Breast epithelium (tissue), 4 donors: ENCODE measurements at regions not wholly inside any gene's neighbourhood (a gene's known extent, or its start where the extent isn't known, plus 50 kb on each side); places are given as distances from the start of the nearest gene placed in this dataset.

Source experiments
- DNase-seq, 2 donors: peaks; one replicate each; pipeline ENCODE4 v3.0.0-alpha.2; 2019; ENCODE audit warnings: low spot score in 2 of 2
- H3K27ac ChIP-seq, 2 donors: fragments of 200-600 bp; sonication (generic) in 1 of 2; one replicate each; pipeline ENCODE4 v1.5.1; 2016 to 2019; ENCODE audit warnings: mild to moderate bottlenecking in 1 of 2
- H3K27me3 ChIP-seq, 2 donors: fragments of 200-600 bp; sonication (generic) in 1 of 2; one replicate each; pipeline versions ENCODE4 v1.5.1 to v1.6.0; 2017 to 2019; ENCODE audit warnings: control low read depth in 1 of 2, mild to moderate bottlenecking in 1 of 2
- H3K36me3 ChIP-seq: fragments of 200-600 bp; one replicate; pipeline ENCODE4 v1.5.1; 2019
- H3K4me1 ChIP-seq, 2 donors: fragments of 200-600 bp; sonication (generic); one replicate each; pipeline ENCODE4 v1.5.1; 2016 to 2019; ENCODE audit warnings: control low read depth in 1 of 2
- H3K4me3 ChIP-seq, 3 donors: fragments of 200-600 bp; sonication (generic); 1 replicate in 2 of 3; 2 replicates in 1 of 3; pipeline ENCODE4 v1.5.1; 2016 to 2019; ENCODE audit warnings: mild to moderate bottlenecking in 3 of 3, moderate library complexity in 2 of 3
- H3K9me3 ChIP-seq, 2 donors: fragments of 200-600 bp; sonication (generic) in 1 of 2; one replicate each; pipeline ENCODE4 v1.5.1; 2016 to 2019; ENCODE audit warnings: control low read depth in 1 of 2
- CTCF ChIP-seq, 3 donors: fragments of 450-650 bp; IDR thresholded peaks; one replicate each; pipeline ENCODE4 v1.5.1; 2016 to 2017; ENCODE audit warnings: antibody characterized with exemption in 3 of 3, mild to moderate bottlenecking in 3 of 3, moderate library complexity in 3 of 3
- POLR2A ChIP-seq: fragments of 450-650 bp; IDR thresholded peaks from one replicate; pipeline ENCODE4 v1.6.1; 2016; ENCODE audit warnings: antibody characterized with exemption, mild to moderate bottlenecking, moderate library complexity
- POLR2AphosphoS5 ChIP-seq, 3 donors: sonication (generic); formaldehyde crosslinking; IDR thresholded peaks; one replicate each; pipeline ENCODE4 v1.6.1; 2017; ENCODE audit warnings: antibody characterized with exemption in 3 of 3
- intact Hi-C: fragments of 100-400 bp; cut with DNase I; formaldehyde crosslinking; loops from one replicate; pipeline ENCODE4 v1.15.1; 2023; ENCODE audit warnings: low total_unique reads

DNA sequence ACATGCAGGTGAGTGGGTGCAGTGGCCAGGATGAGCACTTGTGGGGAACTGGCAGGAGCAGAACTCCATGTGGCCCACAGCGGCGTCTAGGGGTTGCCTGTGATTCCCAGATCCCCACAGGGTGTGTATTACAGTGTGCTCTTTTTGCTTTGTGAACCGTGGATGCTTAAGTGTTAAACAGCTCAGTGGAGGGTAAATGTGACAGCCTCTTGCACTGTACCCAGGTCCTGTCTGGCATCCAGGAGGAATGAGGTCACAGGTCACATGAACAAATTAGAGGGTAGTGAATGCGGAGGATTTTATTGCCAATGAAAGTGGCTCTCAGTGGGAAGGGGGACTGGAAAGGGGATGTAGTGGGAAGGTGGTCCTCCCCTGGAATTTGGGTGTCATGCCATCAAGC lies 447.8 kb downstream of the SPRY1 start:
- Histone ChIP-seq H3K36me3 (no peaks in the 10 kb centered on the region), H3K9me3 (peaks cover 4 to 8% of the 10 kb centered on the region in 2 donors), H3K4me1 (no peaks in the 10 kb centered on the region), H3K27me3 (no peaks in the 10 kb centered on the region), H3K4me3 (no peak overlapping the region), H3K27ac (peak overlapping the region in 1 of 2 donors; percentile 46)
- no peak for DNase-seq
- intact Hi-C loops, result no loop called here
- no peak for TF ChIP-seq POLR2AphosphoS5 (IDR thresholded peaks at IDR 0.05)
- TF ChIP-seq POLR2A, result no peak
- TF ChIP-seq CTCF (IDR thresholded peaks at IDR 0.05), result no peak

DNA sequence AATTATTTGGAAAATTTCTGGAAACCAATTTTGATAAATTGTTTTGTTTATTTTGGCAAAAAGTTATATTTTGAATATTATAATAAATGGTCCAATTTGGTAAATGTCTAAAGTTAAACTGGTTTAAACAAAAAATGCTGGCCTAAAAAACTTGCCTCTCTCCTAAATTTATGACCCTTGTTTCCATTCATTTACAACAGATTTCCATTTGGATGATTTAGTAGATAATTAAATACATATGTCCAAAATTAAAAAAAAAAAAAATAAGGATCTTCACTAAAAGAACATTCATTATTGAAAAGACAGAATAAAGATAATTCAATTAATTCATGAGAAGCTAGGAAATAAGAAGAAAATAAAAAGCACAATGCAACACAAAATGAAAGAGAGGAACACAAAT lies 449.5 kb downstream of the SPRY1 start:
- no peaks in the 10 kb centered on the region for H3K36me3 ChIP-seq
- H3K27me3 ChIP-seq, result no peaks in the 10 kb centered on the region
- no peak overlapping the region for H3K4me3 ChIP-seq
- no peak for DNase-seq
- no peak overlapping the region for H3K27ac ChIP-seq
- intact Hi-C loops, result no loop called here
- H3K9me3 ChIP-seq, result peaks cover 4 to 8% of the 10 kb centered on the region in 2 donors
- TF ChIP-seq POLR2AphosphoS5 (IDR thresholded peaks at IDR 0.05), result no peak
- TF ChIP-seq CTCF (IDR thresholded peaks at IDR 0.05), result no peak
- no peak for TF ChIP-seq POLR2A
- H3K4me1 ChIP-seq, result no peaks in the 10 kb centered on the region

GRCh38 chr4:123846561-123846960 lies 450.0 kb downstream of the SPRY1 start:
- H3K27me3 ChIP-seq, result no peaks in the 10 kb centered on the region
- H3K36me3 ChIP-seq, result no peaks in the 10 kb centered on the region
- no peaks in the 10 kb centered on the region for H3K4me1 ChIP-seq
- no peak for TF ChIP-seq CTCF (IDR thresholded peaks at IDR 0.05)
- TF ChIP-seq POLR2AphosphoS5 (IDR thresholded peaks at IDR 0.05), result no peak
- no peak for TF ChIP-seq POLR2A
- no peak overlapping the region for H3K27ac ChIP-seq
- DNase-seq, result no peak
- intact Hi-C loops, result no loop called here
- H3K4me3 ChIP-seq, result no peak overlapping the region
- H3K9me3 ChIP-seq, result peaks cover 4 to 8% of the 10 kb centered on the region in 2 donors

GRCh38 chr4:123848606-123849005 lies 452.0 kb downstream of the SPRY1 start:
- TF ChIP-seq POLR2A, result no peak
- TF ChIP-seq POLR2AphosphoS5 (IDR thresholded peaks at IDR 0.05), result no peak
- no peak for TF ChIP-seq CTCF (IDR thresholded peaks at IDR 0.05)
- peak overlapping the region in 1 of 2 donors; percentile 2 for H3K27ac ChIP-seq
- DNase-seq, result no peak

DNA sequence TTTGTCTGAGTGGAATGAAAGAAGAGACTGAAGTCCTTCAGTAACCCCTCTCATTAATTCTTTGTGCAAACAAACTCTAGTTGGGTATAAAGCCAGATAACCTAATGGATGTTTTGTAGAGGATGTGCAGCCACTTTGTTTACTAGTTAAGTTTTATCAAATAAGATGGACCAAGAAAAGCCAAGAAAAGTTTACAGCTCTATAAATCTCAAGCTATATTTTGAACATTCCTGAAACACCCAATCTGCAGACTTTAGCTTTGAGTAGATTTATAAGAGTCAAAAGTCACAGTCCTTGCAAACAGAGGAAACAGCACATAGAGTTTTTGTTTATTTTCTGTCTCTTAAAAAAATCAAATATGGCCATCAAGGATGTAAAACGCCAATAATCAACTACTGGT lies 452.9 kb downstream of the SPRY1 start:
- peaks cover under 1 to 3% of the 10 kb centered on the region in 2 donors for H3K9me3 ChIP-seq
- DNase-seq, result no peak
- H3K27me3 ChIP-seq, result no peaks in the 10 kb centered on the region
- H3K36me3 ChIP-seq, result no peaks in the 10 kb centered on the region
- no peaks in the 10 kb centered on the region for H3K4me1 ChIP-seq
- intact Hi-C loops, result no loop called here
- no peak overlapping the region for H3K4me3 ChIP-seq
- TF ChIP-seq POLR2A (no peak), POLR2AphosphoS5 (IDR thresholded peaks at IDR 0.05) (no peak), CTCF (IDR thresholded peaks at IDR 0.05) (no peak)
- H3K27ac ChIP-seq, result no peak overlapping the region

More at GRCh38 chr4:123848606-123849005, 452.0 kb downstream of the SPRY1 start:
- intact Hi-C loops, result no loop called here
- Histone ChIP-seq H3K27me3 (no peaks in the 10 kb centered on the region), H3K9me3 (peaks cover 4 to 8% of the 10 kb centered on the region in 2 donors), H3K4me1 (no peaks in the 10 kb centered on the region), H3K4me3 (no peak overlapping the region), H3K36me3 (no peaks in the 10 kb centered on the region)
